H9 (cell line): ENCODE measurements at regions not wholly inside any gene's neighbourhood (a gene's known extent, or its start where the extent isn't known, plus 50 kb on each side); places are given as distances from the start of the nearest gene placed in this dataset.
A peak's percentile ranks its signal among the peaks of the same experiment; 100 is the strongest.

ENCODE experiments used
- DNase-seq: peaks from one replicate; pipeline ENCODE4 v3.0.0-alpha.2; 2017
- H2AFZ ChIP-seq: one replicate; pipeline ENCODE4 v1.6.1; 2013; ENCODE audit warnings: mild to moderate bottlenecking, low read length, control low read depth, moderate library complexity
- H2AK5ac ChIP-seq: 2 replicates; pipeline ENCODE4 v1.6.1; 2013; ENCODE audit warnings: low read length, control low read depth, mixed read lengths; ENCODE audit not compliant: insufficient read length
- H2BK120ac ChIP-seq: one replicate; pipeline ENCODE4 v1.6.1; 2013; ENCODE audit warnings: low read depth, mild to moderate bottlenecking, low read length, control low read depth, inconsistent platforms; ENCODE audit not compliant: poor library complexity, severe bottlenecking
- H2BK12ac ChIP-seq: 2 replicates; pipeline ENCODE4 v1.6.1; 2013; ENCODE audit warnings: low read length, control low read depth, mixed read lengths, low read depth; ENCODE audit not compliant: insufficient read length
- H2BK15ac ChIP-seq: 2 replicates; pipeline ENCODE4 v1.6.1; 2013; ENCODE audit warnings: low read depth, low read length, control low read depth
- H2BK20ac ChIP-seq: one replicate; pipeline ENCODE4 v1.6.1; 2013; ENCODE audit warnings: low read depth, mild to moderate bottlenecking, low read length, control low read depth, inconsistent platforms; ENCODE audit not compliant: poor library complexity, severe bottlenecking
- H2BK5ac ChIP-seq: 2 replicates; pipeline ENCODE4 v1.6.1; 2013; ENCODE audit warnings: low read length, control low read depth, mixed read lengths; ENCODE audit not compliant: insufficient read length
- H3K14ac ChIP-seq: 2 replicates; pipeline ENCODE4 v1.6.1; 2013; ENCODE audit warnings: low read length, control low read depth; ENCODE audit not compliant: insufficient read depth
- H3K18ac ChIP-seq: 2 replicates; pipeline ENCODE4 v1.6.1; 2013; ENCODE audit warnings: low read depth, mild to moderate bottlenecking, mixed read lengths, low read length, control low read depth; ENCODE audit not compliant: insufficient read length
- H3K23ac ChIP-seq: 2 replicates; pipeline ENCODE4 v1.6.1; 2013; ENCODE audit warnings: low read length, control low read depth, mixed read lengths, low read depth; ENCODE audit not compliant: insufficient read length
- H3K23me2 ChIP-seq: 2 replicates; pipeline ENCODE4 v1.6.1; 2013; ENCODE audit warnings: low read depth, mild to moderate bottlenecking, mixed read lengths, low read length, control low read depth; ENCODE audit not compliant: insufficient read length, poor library complexity, severe bottlenecking
- H3K27ac ChIP-seq: 2 replicates; pipeline ENCODE4 v1.5.1; 2013; ENCODE audit warnings: low read length, control low read depth, mixed read lengths, low read depth; ENCODE audit not compliant: insufficient read length
- H3K27me3 ChIP-seq: 2 replicates; pipeline ENCODE4 v1.6.1; 2013; ENCODE audit warnings: low read length, control low read depth, inconsistent platforms; ENCODE audit not compliant: insufficient read depth
- H3K4ac ChIP-seq: 2 replicates; pipeline ENCODE4 v1.6.1; 2013; ENCODE audit warnings: low read depth, mild to moderate bottlenecking, control low read depth, inconsistent platforms, low read length, moderate library complexity
- H3K4me1 ChIP-seq: 2 replicates; pipeline ENCODE4 v1.6.1; 2013; ENCODE audit warnings: low read length, control low read depth, inconsistent platforms; ENCODE audit not compliant: insufficient read depth
- H3K4me2 ChIP-seq: 2 replicates; pipeline ENCODE4 v1.6.1; 2013; ENCODE audit warnings: low read length, control low read depth, mixed read lengths; ENCODE audit not compliant: insufficient read length, insufficient read depth
- H3K56ac ChIP-seq: 2 replicates; pipeline ENCODE4 v1.6.1; 2013; ENCODE audit warnings: low read depth, mild to moderate bottlenecking, mixed read lengths, low read length, control low read depth; ENCODE audit not compliant: insufficient read length
- H3K79me1 ChIP-seq: 2 replicates; pipeline ENCODE4 v1.6.1; 2013; ENCODE audit warnings: low read depth, mild to moderate bottlenecking, moderate library complexity, low read length, control low read depth, inconsistent platforms; ENCODE audit not compliant: insufficient read depth, poor library complexity, severe bottlenecking
- H3K79me2 ChIP-seq: 2 replicates; pipeline ENCODE4 v1.6.1; 2013; ENCODE audit warnings: low read length, control low read depth, inconsistent platforms; ENCODE audit not compliant: insufficient read depth
- H3K9ac ChIP-seq: 2 replicates; pipeline ENCODE4 v1.6.1; 2013; ENCODE audit warnings: low read length, control low read depth, mixed read lengths; ENCODE audit not compliant: insufficient read length; ENCODE audit errors: extremely low read depth
- H3K9me3 ChIP-seq: one replicate; pipeline ENCODE4 v1.6.1; 2013; ENCODE audit warnings: low read depth, low read length, inconsistent platforms; ENCODE audit not compliant: control insufficient read depth
- H3T11ph ChIP-seq: one replicate; pipeline ENCODE4 v1.6.1; 2013; ENCODE audit warnings: mild to moderate bottlenecking, low read length, control low read depth, inconsistent platforms
- H4K20me1 ChIP-seq: one replicate; pipeline ENCODE4 v1.6.1; 2013; ENCODE audit not compliant: control insufficient read depth, insufficient read length, insufficient read depth
- H4K5ac ChIP-seq: 2 replicates; pipeline ENCODE4 v1.6.1; 2013; ENCODE audit warnings: low read depth, mild to moderate bottlenecking, mixed read lengths, low read length, control low read depth; ENCODE audit not compliant: insufficient read length
- H4K8ac ChIP-seq: replicated peaks from 2 replicates; pipeline ENCODE4 v1.6.1; 2013; ENCODE audit warnings: low read length, control low read depth, mixed read lengths, low read depth; ENCODE audit not compliant: insufficient read length
- H4K91ac ChIP-seq: 2 replicates; pipeline ENCODE4 v1.6.1; 2013; ENCODE audit warnings: low read depth, mild to moderate bottlenecking, moderate library complexity, mixed read lengths, low read length, control low read depth; ENCODE audit not compliant: insufficient read length
- H3K27ac Mint-ChIP-seq, 3 experiments: 2 replicates in 2 of 3; 3 replicates in 1 of 3; pipeline ENCODE4 v1.8.0; 2020 to 2021; ENCODE audit warnings: mixed read lengths in 3 of 3, mild to moderate bottlenecking in 1 of 3, moderate library complexity in 1 of 3
- H3K27me3 Mint-ChIP-seq: 2 replicates; pipeline ENCODE4 v1.8.0; 2021; ENCODE audit warnings: low read depth, mild to moderate bottlenecking, moderate library complexity, mixed read lengths
- H3K36me3 Mint-ChIP-seq, 3 experiments: 2 replicates in 2 of 3; 3 replicates in 1 of 3; pipeline ENCODE4 v1.8.0; 2020 to 2021; ENCODE audit warnings: low read depth in 3 of 3, mixed read lengths in 3 of 3; ENCODE audit not compliant: insufficient read depth in 1 of 3
- H3K4me1 Mint-ChIP-seq, 2 experiments: 2 replicates each; pipeline ENCODE4 v1.8.0; 2020; ENCODE audit warnings: mixed read lengths in 2 of 2
- H3K4me3 Mint-ChIP-seq, 2 experiments: 2 replicates in 1 of 2; 3 replicates in 1 of 2; pipeline ENCODE4 v1.8.0; 2020 to 2021; ENCODE audit warnings: mild to moderate bottlenecking in 2 of 2, mixed read lengths in 2 of 2, moderate library complexity in 1 of 2
- H3K9me3 Mint-ChIP-seq, 2 experiments: 2 replicates in 1 of 2; 3 replicates in 1 of 2; pipeline ENCODE4 v1.8.0; 2020; ENCODE audit warnings: mild to moderate bottlenecking in 2 of 2, mixed read lengths in 2 of 2, moderate library complexity in 1 of 2
- WGBS: extraction: QIAGEN DNeasy Blood & Tissue Kit; methylation state at CpG from one replicate; pipeline ENCODE4 v1.1.7; 2013; ENCODE audit warnings: missing lambda C conversion rate, low lambda C conversion rate, mixed read lengths; ENCODE audit not compliant: insufficient read length; ENCODE audit errors: extremely low coverage; 5-methylcytosine and 5-hydroxymethylcytosine counted together
- TF ChIP-seq, protein P1 (sequence below): fragments of 200-600 bp; sonication (generic); conservative IDR thresholded peaks from 3 replicates; pipeline ENCODE4 v1.8.0; 2021; ENCODE audit warnings: antibody characterized with exemption, mild to moderate bottlenecking

- H3K23ac ChIP-seq, result no peak overlapping the region
- H3K18ac ChIP-seq, result no peak overlapping the region
- no peak overlapping the region for H4K91ac ChIP-seq
- H3K14ac ChIP-seq, result no peak overlapping the region
- H2AFZ ChIP-seq, result no peak overlapping the region
- no peak overlapping the region for H3K9ac ChIP-seq
- no peak overlapping the region for H3K4ac ChIP-seq
- H3K4me1 ChIP-seq, result no peaks in the 10 kb centered on the region
- no peak overlapping the region for H2BK120ac ChIP-seq
- no peaks in the 10 kb centered on the region for H3K27me3 ChIP-seq
- H2BK20ac ChIP-seq, result no peak overlapping the region
- no peak overlapping the region for H2BK5ac ChIP-seq
- Mint-ChIP-seq H3K36me3 (no peaks in the 10 kb centered on the region; a peak in 1 of 7 replicates), H3K4me3 (no peak overlapping the region), H3K4me1 (peaks cover 0 to 2% of the 10 kb centered on the region in 2 experiments; a peak in 2 of 4 replicates), H3K27me3 (no peaks in the 10 kb centered on the region), H3K9me3 (no peaks in the 10 kb centered on the region), H3K27ac (no peak overlapping the region; a peak in 2 of 7 replicates)
- TF ChIP-seq, protein P1, sequence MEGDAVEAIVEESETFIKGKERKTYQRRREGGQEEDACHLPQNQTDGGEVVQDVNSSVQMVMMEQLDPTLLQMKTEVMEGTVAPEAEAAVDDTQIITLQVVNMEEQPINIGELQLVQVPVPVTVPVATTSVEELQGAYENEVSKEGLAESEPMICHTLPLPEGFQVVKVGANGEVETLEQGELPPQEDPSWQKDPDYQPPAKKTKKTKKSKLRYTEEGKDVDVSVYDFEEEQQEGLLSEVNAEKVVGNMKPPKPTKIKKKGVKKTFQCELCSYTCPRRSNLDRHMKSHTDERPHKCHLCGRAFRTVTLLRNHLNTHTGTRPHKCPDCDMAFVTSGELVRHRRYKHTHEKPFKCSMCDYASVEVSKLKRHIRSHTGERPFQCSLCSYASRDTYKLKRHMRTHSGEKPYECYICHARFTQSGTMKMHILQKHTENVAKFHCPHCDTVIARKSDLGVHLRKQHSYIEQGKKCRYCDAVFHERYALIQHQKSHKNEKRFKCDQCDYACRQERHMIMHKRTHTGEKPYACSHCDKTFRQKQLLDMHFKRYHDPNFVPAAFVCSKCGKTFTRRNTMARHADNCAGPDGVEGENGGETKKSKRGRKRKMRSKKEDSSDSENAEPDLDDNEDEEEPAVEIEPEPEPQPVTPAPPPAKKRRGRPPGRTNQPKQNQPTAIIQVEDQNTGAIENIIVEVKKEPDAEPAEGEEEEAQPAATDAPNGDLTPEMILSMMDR, result peak; percentile 76
- no peak overlapping the region for H2BK15ac ChIP-seq
- H3K9me3 ChIP-seq, result no peaks in the 10 kb centered on the region
- H3K79me1 ChIP-seq, result no peaks in the 10 kb centered on the region
- H3T11ph ChIP-seq, result no peak overlapping the region
- H2AK5ac ChIP-seq, result no peak overlapping the region
- no peaks in the 10 kb centered on the region for H4K20me1 ChIP-seq
- no peak overlapping the region for H3K27ac ChIP-seq
- WGBS, result no CpG with 5 or more reads among the region's 4 CpGs
- H4K5ac ChIP-seq, result no peak overlapping the region
- no peak overlapping the region for H4K8ac ChIP-seq
- DNase-seq, result peak; percentile 40
- H3K23me2 ChIP-seq, result no peaks in the 10 kb centered on the region
- H2BK12ac ChIP-seq, result no peak overlapping the region
- H3K56ac ChIP-seq, result no peak overlapping the region
- no peaks in the 10 kb centered on the region for H3K79me2 ChIP-seq
- H3K4me2 ChIP-seq, result no peak overlapping the region
These were observed 269.3 kb downstream of the DAD1 start for GRCh38 chr14:22319526-22320361.
